HEK293 (cell line): ENCODE measurements at regions not wholly inside any gene's neighbourhood (a gene's known extent, or its start where the extent isn't known, plus 50 kb on each side); places are given as distances from the start of the nearest gene placed in this dataset.

Experiments
- CTCF ChIA-PET: fragments of 350-600 bp; formaldehyde crosslinking; extraction: SDS; loops from one replicate; lab custom pipeline; 2021; ENCODE audit warnings: antibody characterized with exemption; lab: Yijun Ruan, JAX
- POLR2A ChIA-PET: fragments of 300-600 bp; formaldehyde crosslinking; extraction: SDS; loops from one replicate; lab custom pipeline; 2020; ENCODE audit warnings: antibody characterized with exemption, inconsistent platforms; lab: Yijun Ruan, JAX
- H3K27ac ChIP-seq: fragments of 200-500 bp; sonication (Bioruptor generic); 2 replicates; pipeline ENCODE4 v1.5.1; 2014; ENCODE audit warnings: low read depth, low read length, control low read depth, inconsistent platforms; ENCODE audit errors: extremely low read depth
- H3K36me3 ChIP-seq, 2 experiments: fragments of 200-500 bp in 1 of 2; sonication (Bioruptor generic) in 1 of 2; 1 replicate in 1 of 2; 2 replicates in 1 of 2; pipeline ENCODE4 v1.5.1; 2014 to 2017; ENCODE audit warnings: inconsistent platforms in 2 of 2, low read length in 2 of 2; ENCODE audit not compliant: control insufficient read depth in 2 of 2, insufficient read depth in 1 of 2
- H3K4me1 ChIP-seq: fragments of 200-500 bp; sonication (Bioruptor generic); 2 replicates; pipeline ENCODE4 v1.5.1; 2014; ENCODE audit warnings: mild to moderate bottlenecking, low read length, inconsistent platforms; ENCODE audit not compliant: control insufficient read depth, insufficient read depth
- H3K4me3 ChIP-seq: 2 replicates; pipeline ENCODE4 v1.5.1; 2011; ENCODE audit warnings: low read depth, mild to moderate bottlenecking, control low read depth, low read length, moderate library complexity
- H3K9me3 ChIP-seq: fragments of 200-500 bp; sonication (Bioruptor generic); 2 replicates; pipeline ENCODE4 v1.5.1; 2014; ENCODE audit warnings: low read depth, low read length, inconsistent platforms; ENCODE audit not compliant: control insufficient read depth, insufficient read depth
- AEBP2 ChIP-seq: fragments of 450-650 bp; formaldehyde crosslinking; IDR thresholded peaks from 2 replicates; pipeline ENCODE4 v1.5.1; 2016; ENCODE audit warnings: missing biosample characterization, missing genetic modification characterization, borderline replicate concordance
- GLI4 ChIP-seq: fragments of 450-650 bp; formaldehyde crosslinking; IDR thresholded peaks from 2 replicates; pipeline ENCODE4 v1.5.1; 2016; ENCODE audit warnings: missing biosample characterization, missing genetic modification characterization
- HOXD13 ChIP-seq: sonication (generic); formaldehyde crosslinking; IDR thresholded peaks from 2 replicates; pipeline ENCODE4 v1.8.0; 2022; ENCODE audit warnings: missing genetic modification reagents, borderline replicate concordance
- REPIN1 ChIP-seq: fragments of 450-650 bp; formaldehyde crosslinking; IDR thresholded peaks from 2 replicates; pipeline ENCODE4 v1.5.1; 2017; ENCODE audit warnings: missing biosample characterization, missing genetic modification characterization, low read depth
- SALL2 ChIP-seq: fragments of 450-650 bp; formaldehyde crosslinking; IDR thresholded peaks from 2 replicates; pipeline ENCODE4 v1.5.0; 2017; ENCODE audit warnings: missing biosample characterization, mild to moderate bottlenecking, missing genetic modification characterization, borderline replicate concordance
- ZFHX2 ChIP-seq: fragments of 450-650 bp; formaldehyde crosslinking; conservative IDR thresholded peaks from 2 replicates; pipeline ENCODE4 v1.5.1; 2016; ENCODE audit warnings: missing biosample characterization, missing genetic modification characterization
- ZNF132 ChIP-seq: fragments of 450-650 bp; formaldehyde crosslinking; IDR thresholded peaks from 2 replicates; pipeline ENCODE4 v1.5.1; 2017; ENCODE audit warnings: missing biosample characterization, missing genetic modification characterization, borderline replicate concordance
- ZNF175 ChIP-seq: fragments of 450-650 bp; formaldehyde crosslinking; IDR thresholded peaks from 2 replicates; pipeline ENCODE4 v1.5.1; 2016; ENCODE audit warnings: missing biosample characterization, missing genetic modification characterization
- ZNF221 ChIP-seq: fragments of 450-650 bp; formaldehyde crosslinking; IDR thresholded peaks from 2 replicates; pipeline ENCODE4 v1.5.1; 2017; ENCODE audit warnings: missing biosample characterization, missing genetic modification characterization, borderline replicate concordance
- ZNF223 ChIP-seq: fragments of 450-650 bp; formaldehyde crosslinking; IDR thresholded peaks from 2 replicates; pipeline ENCODE4 v1.5.1; 2016; ENCODE audit warnings: missing biosample characterization, missing genetic modification characterization
- ZNF426 ChIP-seq: fragments of 450-650 bp; formaldehyde crosslinking; IDR thresholded peaks from 2 replicates; pipeline ENCODE4 v1.5.1; 2017; ENCODE audit warnings: missing biosample characterization, missing genetic modification characterization, mild to moderate bottlenecking, inconsistent platforms, moderate library complexity
- ZNF449 ChIP-seq: fragments of 450-650 bp; formaldehyde crosslinking; IDR thresholded peaks from 2 replicates; pipeline ENCODE4 v1.5.1; 2017; ENCODE audit warnings: missing biosample characterization, mild to moderate bottlenecking, missing genetic modification characterization, moderate library complexity
- ZNF501 ChIP-seq: fragments of 450-650 bp; formaldehyde crosslinking; IDR thresholded peaks from 2 replicates; pipeline ENCODE4 v1.5.1; 2016; ENCODE audit warnings: missing biosample characterization, missing genetic modification characterization
- ZNF529 ChIP-seq: fragments of 450-650 bp; formaldehyde crosslinking; IDR thresholded peaks from 2 replicates; pipeline ENCODE4 v1.5.1; 2017; ENCODE audit warnings: missing genetic modification characterization, missing biosample characterization; ENCODE audit not compliant: insufficient replicate concordance
- ZNF549 ChIP-seq: fragments of 450-650 bp; IDR thresholded peaks from 2 replicates; pipeline ENCODE4 v1.5.1; 2018; ENCODE audit warnings: missing biosample characterization, missing genetic modification characterization, mild to moderate bottlenecking, inconsistent platforms, moderate library complexity
- ZNF658 ChIP-seq: fragments of 450-650 bp; formaldehyde crosslinking; IDR thresholded peaks from 2 replicates; pipeline ENCODE4; 2016; ENCODE audit warnings: missing biosample characterization, missing genetic modification characterization
- ZNF76 ChIP-seq: fragments of 450-650 bp; formaldehyde crosslinking; IDR thresholded peaks from 2 replicates; pipeline ENCODE4; 2016; ENCODE audit warnings: low read depth, missing biosample characterization, missing genetic modification characterization, borderline replicate concordance
- ZNF776 ChIP-seq: fragments of 450-650 bp; formaldehyde crosslinking; IDR thresholded peaks from 2 replicates; pipeline ENCODE4 v1.5.0; 2017; ENCODE audit warnings: missing biosample characterization, missing genetic modification characterization, borderline replicate concordance
- TF ChIP-seq, protein P1 (sequence below): fragments of 450-650 bp; formaldehyde crosslinking; IDR thresholded peaks from 2 replicates; pipeline ENCODE4 v1.5.1; 2016; ENCODE audit warnings: missing biosample characterization, missing genetic modification characterization, low read depth
- TF ChIP-seq, protein P2 (sequence below): fragments of 450-650 bp; formaldehyde crosslinking; IDR thresholded peaks from 2 replicates; pipeline ENCODE4 v1.5.1; 2016; ENCODE audit warnings: missing biosample characterization, missing genetic modification characterization
- TF ChIP-seq, protein P3 (sequence below): fragments of 450-650 bp; formaldehyde crosslinking; IDR thresholded peaks from 2 replicates; pipeline ENCODE4 v1.5.1; 2017; ENCODE audit warnings: missing biosample characterization, missing genetic modification characterization
- TF ChIP-seq, protein P4 (sequence below): fragments of 450-650 bp; formaldehyde crosslinking; optimal IDR thresholded peaks from 2 replicates; pipeline ENCODE3; 2016; ENCODE audit warnings: missing biosample characterization, mild to moderate bottlenecking, missing genetic modification characterization

GRCh38 chr4:42344309-42344708 is 53.0 kb upstream of the SHISA3 start (continued):
- TF ChIP-seq ZNF426 (tag by site-specific recombination), result no peak
- TF ChIP-seq, protein P1, sequence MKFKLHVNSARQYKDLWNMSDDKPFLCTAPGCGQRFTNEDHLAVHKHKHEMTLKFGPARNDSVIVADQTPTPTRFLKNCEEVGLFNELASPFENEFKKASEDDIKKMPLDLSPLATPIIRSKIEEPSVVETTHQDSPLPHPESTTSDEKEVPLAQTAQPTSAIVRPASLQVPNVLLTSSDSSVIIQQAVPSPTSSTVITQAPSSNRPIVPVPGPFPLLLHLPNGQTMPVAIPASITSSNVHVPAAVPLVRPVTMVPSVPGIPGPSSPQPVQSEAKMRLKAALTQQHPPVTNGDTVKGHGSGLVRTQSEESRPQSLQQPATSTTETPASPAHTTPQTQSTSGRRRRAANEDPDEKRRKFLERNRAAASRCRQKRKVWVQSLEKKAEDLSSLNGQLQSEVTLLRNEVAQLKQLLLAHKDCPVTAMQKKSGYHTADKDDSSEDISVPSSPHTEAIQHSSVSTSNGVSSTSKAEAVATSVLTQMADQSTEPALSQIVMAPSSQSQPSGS (tag by site-specific recombination), result no peak
- TF ChIP-seq ZNF221 (tag by site-specific recombination), result no peak
- TF ChIP-seq ZNF132 (tag by site-specific recombination), result no peak
- TF ChIP-seq ZNF223 (tag by site-specific recombination), result no peak
- TF ChIP-seq ZFHX2 (tag by site-specific recombination), result no peak
- TF ChIP-seq, protein P2, sequence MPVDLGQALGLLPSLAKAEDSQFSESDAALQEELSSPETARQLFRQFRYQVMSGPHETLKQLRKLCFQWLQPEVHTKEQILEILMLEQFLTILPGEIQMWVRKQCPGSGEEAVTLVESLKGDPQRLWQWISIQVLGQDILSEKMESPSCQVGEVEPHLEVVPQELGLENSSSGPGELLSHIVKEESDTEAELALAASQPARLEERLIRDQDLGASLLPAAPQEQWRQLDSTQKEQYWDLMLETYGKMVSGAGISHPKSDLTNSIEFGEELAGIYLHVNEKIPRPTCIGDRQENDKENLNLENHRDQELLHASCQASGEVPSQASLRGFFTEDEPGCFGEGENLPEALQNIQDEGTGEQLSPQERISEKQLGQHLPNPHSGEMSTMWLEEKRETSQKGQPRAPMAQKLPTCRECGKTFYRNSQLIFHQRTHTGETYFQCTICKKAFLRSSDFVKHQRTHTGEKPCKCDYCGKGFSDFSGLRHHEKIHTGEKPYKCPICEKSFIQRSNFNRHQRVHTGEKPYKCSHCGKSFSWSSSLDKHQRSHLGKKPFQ (tag by site-specific recombination), result no peak
- no peak for TF ChIP-seq ZNF529
- no peak for TF ChIP-seq ZNF501

GRCh38 chr4:42344749-42345148 is 52.5 kb upstream of the SHISA3 start:
- CTCF ChIA-PET, result interaction anchor here (1.2 kb wide), 1 partner anchor 175 kb away, joined by 3 read pairs; no protein-coding TSS in a partner anchor
- Histone ChIP-seq H3K4me1 (no peaks in the 10 kb centered on the region), H3K9me3 (no peaks in the 10 kb centered on the region), H3K4me3 (no peak overlapping the region)
- TF ChIP-seq REPIN1, result no peak
- TF ChIP-seq, protein P3, sequence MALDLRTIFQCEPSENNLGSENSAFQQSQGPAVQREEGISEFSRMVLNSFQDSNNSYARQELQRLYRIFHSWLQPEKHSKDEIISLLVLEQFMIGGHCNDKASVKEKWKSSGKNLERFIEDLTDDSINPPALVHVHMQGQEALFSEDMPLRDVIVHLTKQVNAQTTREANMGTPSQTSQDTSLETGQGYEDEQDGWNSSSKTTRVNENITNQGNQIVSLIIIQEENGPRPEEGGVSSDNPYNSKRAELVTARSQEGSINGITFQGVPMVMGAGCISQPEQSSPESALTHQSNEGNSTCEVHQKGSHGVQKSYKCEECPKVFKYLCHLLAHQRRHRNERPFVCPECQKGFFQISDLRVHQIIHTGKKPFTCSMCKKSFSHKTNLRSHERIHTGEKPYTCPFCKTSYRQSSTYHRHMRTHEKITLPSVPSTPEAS (tag by site-specific recombination), result no peak
- TF ChIP-seq ZNF549 (tag by site-specific recombination), result no peak
- no peak for TF ChIP-seq HOXD13
- TF ChIP-seq, all 188 proteins: peak for 0
- H3K27ac ChIP-seq, result no peak overlapping the region
- no peaks in the 10 kb centered on the region for H3K36me3 ChIP-seq
- POLR2A ChIA-PET, result no interaction called here

DNA sequence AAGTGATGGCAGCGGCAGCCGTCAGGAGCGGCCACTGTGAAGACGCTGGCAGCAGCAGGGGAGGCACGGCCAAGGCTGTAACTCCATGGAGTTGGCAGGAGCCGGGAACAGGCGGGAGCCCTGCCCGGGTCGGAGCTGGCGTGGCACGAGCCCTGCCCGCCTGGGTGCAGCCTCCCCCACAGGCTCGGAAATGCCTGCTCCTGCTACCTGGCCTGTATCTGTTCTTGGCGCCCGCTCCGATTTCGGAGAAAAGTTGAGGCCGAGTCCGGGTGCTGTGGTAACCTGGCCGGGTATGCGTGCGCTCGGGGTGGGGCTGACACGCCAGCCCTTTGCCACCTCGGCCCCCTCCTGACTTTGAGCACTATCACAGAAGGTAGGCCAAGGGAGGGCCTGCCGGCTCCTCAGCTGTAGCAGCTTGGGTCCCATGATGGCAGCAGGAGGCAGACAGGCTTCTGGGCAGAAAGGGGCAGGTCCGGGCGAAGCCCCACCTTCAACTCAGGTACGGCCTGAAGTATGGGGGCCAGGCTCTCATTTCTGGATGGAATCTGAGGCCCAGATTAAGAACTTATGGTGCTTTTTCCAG is 51.2 kb upstream of the SHISA3 start:
- no peak overlapping the region for H3K27ac ChIP-seq
- TF ChIP-seq GLI4 (tag by site-specific recombination), result no peak
- no peak for TF ChIP-seq ZNF449 (tag by site-specific recombination)
- TF ChIP-seq, protein P4, sequence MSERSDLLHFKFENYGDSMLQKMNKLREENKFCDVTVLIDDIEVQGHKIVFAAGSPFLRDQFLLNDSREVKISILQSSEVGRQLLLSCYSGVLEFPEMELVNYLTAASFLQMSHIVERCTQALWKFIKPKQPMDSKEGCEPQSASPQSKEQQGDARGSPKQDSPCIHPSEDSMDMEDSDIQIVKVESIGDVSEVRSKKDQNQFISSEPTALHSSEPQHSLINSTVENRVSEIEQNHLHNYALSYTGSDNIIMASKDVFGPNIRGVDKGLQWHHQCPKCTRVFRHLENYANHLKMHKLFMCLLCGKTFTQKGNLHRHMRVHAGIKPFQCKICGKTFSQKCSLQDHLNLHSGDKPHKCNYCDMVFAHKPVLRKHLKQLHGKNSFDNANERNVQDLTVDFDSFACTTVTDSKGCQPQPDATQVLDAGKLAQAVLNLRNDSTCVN (tag by site-specific recombination), result no peak
- no peak for TF ChIP-seq ZNF776
- no peak for TF ChIP-seq ZNF175 (tag by site-specific recombination)
- TF ChIP-seq SALL2 (tag by site-specific recombination), result no peak
- no peak for TF ChIP-seq AEBP2 (tag by site-specific recombination)
- TF ChIP-seq ZNF658 (tag by site-specific recombination), result no peak
- TF ChIP-seq ZNF76 (tag by site-specific recombination), result no peak
- no peaks in the 10 kb centered on the region for H3K4me1 ChIP-seq
- H3K4me3 ChIP-seq, result no peak overlapping the region
- H3K9me3 ChIP-seq, result no peaks in the 10 kb centered on the region
- ChIA-PET CTCF (interaction anchor here (1.2 kb wide), 1 partner anchor 173 kb away, joined by 3 read pairs; no protein-coding TSS in a partner anchor), POLR2A (no interaction called here)
- H3K36me3 ChIP-seq, result no peaks in the 10 kb centered on the region
